ENCODE measurements at regions not wholly inside any gene's neighbourhood (a gene's known extent, or its start where the extent isn't known, plus 50 kb on each side); places are given as distances from the start of the nearest gene placed in this dataset.
A peak's percentile ranks its signal among the peaks of the same experiment; 100 is the strongest.

GRCh38 chr4:156173486-156173885 lies 219.8 kb upstream of the CTSO start:
- ChIA-PET POLR2A (no interaction called here), CTCF (no interaction called here)
- DNase-seq (ENCODE audit: extremely low spot score): no peak
- no peak for TF ChIP-seq CTCF (IDR thresholded peaks at IDR 0.05; ENCODE audit: control extremely low read depth, extremely low read depth, low read depth, missing control alignments)

- TF ChIP-seq CTCF (IDR thresholded peaks at IDR 0.05; ENCODE audit: control extremely low read depth, extremely low read depth, low read depth, missing control alignments): no peak
- no peak for DNase-seq (ENCODE audit: extremely low spot score)
- POLR2A ChIA-PET: no interaction called here
- CTCF ChIA-PET: interaction anchor here (1.1 to 3.1 kb wide), 11 partner anchors 8 to 229 kb away, joined by 3 to 15 read pairs (median 4); no protein-coding TSS in a partner anchor
Observed at GRCh38 chr4:156169861-156170260, 216.2 kb upstream of the CTSO start.

GRCh38 chr4:156169011-156169410 lies 215.3 kb upstream of the CTSO start:
- TF ChIP-seq CTCF (IDR thresholded peaks at IDR 0.05; ENCODE audit: control extremely low read depth, extremely low read depth, low read depth, missing control alignments): peak; percentile 60
- ChIA-PET POLR2A (no interaction called here), CTCF (interaction anchor here (1.1 to 3.1 kb wide), 14 partner anchors 11 to 1035 kb away, joined by 3 to 15 read pairs (median 4); no protein-coding TSS in a partner anchor)
- peak; percentile 17 for DNase-seq (ENCODE audit: extremely low spot score)

- DNase-seq (ENCODE audit: extremely low spot score): no peak
- ChIA-PET CTCF (interaction anchor here (1.0 to 3.1 kb wide), 12 partner anchors 8 to 1036 kb away, joined by 3 to 15 read pairs (median 4); no protein-coding TSS in a partner anchor), POLR2A (no interaction called here)
- no peak for TF ChIP-seq CTCF (IDR thresholded peaks at IDR 0.05; ENCODE audit: control extremely low read depth, extremely low read depth, low read depth, missing control alignments)
Observed at GRCh38 chr4:156168288-156168687, 214.6 kb upstream of the CTSO start.

- ChIA-PET CTCF (no interaction called here), POLR2A (no interaction called here)
- DNase-seq (ENCODE audit: extremely low spot score): peak; percentile 24
- no peak for TF ChIP-seq CTCF (IDR thresholded peaks at IDR 0.05; ENCODE audit: control extremely low read depth, extremely low read depth, low read depth, missing control alignments)
Observed at GRCh38 chr4:156158747-156159146, 205.1 kb upstream of the CTSO start.

GRCh38 chr4:156154978-156155377 lies 201.3 kb upstream of the CTSO start:
- POLR2A ChIA-PET: no interaction called here
- no peak for TF ChIP-seq CTCF (IDR thresholded peaks at IDR 0.05; ENCODE audit: control extremely low read depth, extremely low read depth, low read depth, missing control alignments)
- CTCF ChIA-PET: no interaction called here
- no peak for DNase-seq (ENCODE audit: extremely low spot score)

GRCh38 chr4:156146571-156146970 lies 192.9 kb upstream of the CTSO start:
- no peak for TF ChIP-seq CTCF (IDR thresholded peaks at IDR 0.05; ENCODE audit: control extremely low read depth, extremely low read depth, low read depth, missing control alignments)
- POLR2A ChIA-PET: no interaction called here
- no peak for DNase-seq (ENCODE audit: extremely low spot score)
- CTCF ChIA-PET: no interaction called here
